ENCODE measurements at regions not wholly inside any gene's neighbourhood (a gene's known extent, or its start where the extent isn't known, plus 50 kb on each side); places are given as distances from the start of the nearest gene placed in this dataset.
A peak's percentile ranks its signal among the peaks of the same experiment; 100 is the strongest.

GRCh38 chr7:111653846-111654245, 91.6 kb upstream of the IMMP2L start:
- peaks cover 8% of the 10 kb centered on the region for H3K4me1 ChIP-seq (ENCODE audit: insufficient read depth, low read length, poor library complexity, severe bottlenecking)
- no peak overlapping the region for H3K4me3 ChIP-seq (ENCODE audit: low read depth, low read length, poor library complexity, severe bottlenecking)
- no peaks in the 10 kb centered on the region for H3K27me3 ChIP-seq (replicated peaks; ENCODE audit: insufficient read depth, low read depth, low read length, poor library complexity)
- H3K27ac ChIP-seq (ENCODE audit: low read depth, low read length, poor library complexity, severe bottlenecking) = no peak overlapping the region
- ChIA-PET POLR2A (ENCODE audit: low non-redundant PET) (no interaction called here), CTCF (no interaction called here)
- intact Hi-C loops (cut with micrococcal nuclease; ENCODE audit: unreplicated experiment) = no loop called here
- H3K36me3 ChIP-seq (ENCODE audit: insufficient read depth, low read length, poor library complexity, severe bottlenecking) = no peaks in the 10 kb centered on the region
- no TSS peak for BruUV-seq (replicated peaks)
- no peak for DNase-seq (ENCODE audit: low spot score)
- TF ChIP-seq, protein P1, sequence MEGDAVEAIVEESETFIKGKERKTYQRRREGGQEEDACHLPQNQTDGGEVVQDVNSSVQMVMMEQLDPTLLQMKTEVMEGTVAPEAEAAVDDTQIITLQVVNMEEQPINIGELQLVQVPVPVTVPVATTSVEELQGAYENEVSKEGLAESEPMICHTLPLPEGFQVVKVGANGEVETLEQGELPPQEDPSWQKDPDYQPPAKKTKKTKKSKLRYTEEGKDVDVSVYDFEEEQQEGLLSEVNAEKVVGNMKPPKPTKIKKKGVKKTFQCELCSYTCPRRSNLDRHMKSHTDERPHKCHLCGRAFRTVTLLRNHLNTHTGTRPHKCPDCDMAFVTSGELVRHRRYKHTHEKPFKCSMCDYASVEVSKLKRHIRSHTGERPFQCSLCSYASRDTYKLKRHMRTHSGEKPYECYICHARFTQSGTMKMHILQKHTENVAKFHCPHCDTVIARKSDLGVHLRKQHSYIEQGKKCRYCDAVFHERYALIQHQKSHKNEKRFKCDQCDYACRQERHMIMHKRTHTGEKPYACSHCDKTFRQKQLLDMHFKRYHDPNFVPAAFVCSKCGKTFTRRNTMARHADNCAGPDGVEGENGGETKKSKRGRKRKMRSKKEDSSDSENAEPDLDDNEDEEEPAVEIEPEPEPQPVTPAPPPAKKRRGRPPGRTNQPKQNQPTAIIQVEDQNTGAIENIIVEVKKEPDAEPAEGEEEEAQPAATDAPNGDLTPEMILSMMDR (conservative IDR thresholded peaks at IDR 0.05; ENCODE audit: low read depth, low read length) = no peak
- no peak for TF ChIP-seq EZH2 (IDR thresholded peaks at IDR 0.05; ENCODE audit: borderline replicate concordance, low read depth, low read length, poor library complexity, severe bottlenecking)
- H3K9me3 ChIP-seq (ENCODE audit: low read depth, low read length, poor library complexity, severe bottlenecking) = no peaks in the 10 kb centered on the region

- CTCF ChIA-PET = no interaction called here
- intact Hi-C loops (cut with micrococcal nuclease; ENCODE audit: unreplicated experiment) = no loop called here
- Histone ChIP-seq H3K36me3 (ENCODE audit: insufficient read depth, low read length, poor library complexity, severe bottlenecking) (no peaks in the 10 kb centered on the region), H3K27me3 (replicated peaks; ENCODE audit: insufficient read depth, low read depth, low read length, poor library complexity) (no peaks in the 10 kb centered on the region), H3K27ac (ENCODE audit: low read depth, low read length, poor library complexity, severe bottlenecking) (peak overlapping the region; percentile 50), H3K4me3 (ENCODE audit: low read depth, low read length, poor library complexity, severe bottlenecking) (no peak overlapping the region), H3K4me1 (ENCODE audit: insufficient read depth, low read length, poor library complexity, severe bottlenecking) (peaks cover 8% of the 10 kb centered on the region), H3K9me3 (ENCODE audit: low read depth, low read length, poor library complexity, severe bottlenecking) (no peaks in the 10 kb centered on the region)
- DNase-seq (ENCODE audit: low spot score) = peak; percentile 56
- POLR2A ChIA-PET (ENCODE audit: low non-redundant PET) = no interaction called here
- no peak for TF ChIP-seq EZH2 (IDR thresholded peaks at IDR 0.05; ENCODE audit: borderline replicate concordance, low read depth, low read length, poor library complexity, severe bottlenecking)
- TF ChIP-seq, protein P1 (conservative IDR thresholded peaks at IDR 0.05; ENCODE audit: low read depth, low read length) = no peak
- no TSS peak for BruUV-seq (replicated peaks)
These were observed 88.2 kb upstream of the IMMP2L start for GRCh38 chr7:111650456-111650999.

- Histone ChIP-seq H3K27me3 (replicated peaks; ENCODE audit: insufficient read depth, low read depth, low read length, poor library complexity) (no peaks in the 10 kb centered on the region), H3K4me3 (ENCODE audit: low read depth, low read length, poor library complexity, severe bottlenecking) (no peak overlapping the region), H3K36me3 (ENCODE audit: insufficient read depth, low read length, poor library complexity, severe bottlenecking) (no peaks in the 10 kb centered on the region), H3K9me3 (ENCODE audit: low read depth, low read length, poor library complexity, severe bottlenecking) (no peaks in the 10 kb centered on the region), H3K4me1 (ENCODE audit: insufficient read depth, low read length, poor library complexity, severe bottlenecking) (peaks cover 8% of the 10 kb centered on the region), H3K27ac (ENCODE audit: low read depth, low read length, poor library complexity, severe bottlenecking) (no peak overlapping the region)
- CTCF ChIA-PET = no interaction called here
- intact Hi-C loops (cut with micrococcal nuclease; ENCODE audit: unreplicated experiment) = no loop called here
- BruUV-seq (replicated peaks) = no TSS peak
- DNase-seq (ENCODE audit: low spot score) = peak; percentile 13
- no peak for TF ChIP-seq EZH2 (IDR thresholded peaks at IDR 0.05; ENCODE audit: borderline replicate concordance, low read depth, low read length, poor library complexity, severe bottlenecking)
- TF ChIP-seq, protein P1 (conservative IDR thresholded peaks at IDR 0.05; ENCODE audit: low read depth, low read length) = no peak
- POLR2A ChIA-PET (ENCODE audit: low non-redundant PET) = no interaction called here
These were observed 85.6 kb upstream of the IMMP2L start for GRCh38 chr7:111647881-111648280.
